ENCODE measurements at regions not wholly inside any gene's neighbourhood (a gene's known extent, or its start where the extent isn't known, plus 50 kb on each side); places are given as distances from the start of the nearest gene placed in this dataset.

GRCh38 chr2:150358468-150358807, 129.0 kb downstream of the RND3 start:
- WGBS, 2 donors = 63 to 79% methylated on average over 1 to 3 of the region's 3 CpGs
- Histone ChIP-seq H3K36me3 (no peaks in the 10 kb centered on the region), H3K4me1 (no peaks in the 10 kb centered on the region), H3K4me3 (no peak overlapping the region), H3K27me3 (no peaks in the 10 kb centered on the region), H3K9me3 (no peaks in the 10 kb centered on the region), H3K27ac (peak overlapping the region in 3 of 4 donors; percentile 56 to 57 (median 57))
- no peak for TF ChIP-seq POLR2A (IDR thresholded peaks at IDR 0.05)
- no peak for TF ChIP-seq CTCF (IDR thresholded peaks at IDR 0.05)
- intact Hi-C loops (cut with DNase I) = no loop called here
- no peak for DNase-seq

GRCh38 chr2:150357770-150358467, 129.5 kb downstream of the RND3 start:
- H3K27ac ChIP-seq = peak overlapping the region in 3 of 4 donors; percentile 56 to 57 (median 57)
- no peak for TF ChIP-seq POLR2A (IDR thresholded peaks at IDR 0.05)
- TF ChIP-seq CTCF (IDR thresholded peaks at IDR 0.05) = no peak
- intact Hi-C loops (cut with DNase I) = no loop called here

GRCh38 chr2:150355440-150355839, 132.0 kb downstream of the RND3 start:
- H3K4me1 ChIP-seq = peaks cover 0 to 3% (median 0%) of the 10 kb centered on the region in 3 donors
- TF ChIP-seq POLR2A (IDR thresholded peaks at IDR 0.05) (no peak), CTCF (IDR thresholded peaks at IDR 0.05) (no peak)
- H3K4me3 ChIP-seq = no peak overlapping the region
- no peak for DNase-seq
- 85 to 100% methylated on average over 2 of the region's 2 CpGs for WGBS, 2 donors
- H3K27me3 ChIP-seq = no peaks in the 10 kb centered on the region
- intact Hi-C loops (cut with DNase I) = no loop called here
- no peaks in the 10 kb centered on the region for H3K36me3 ChIP-seq
- no peak overlapping the region for H3K27ac ChIP-seq
- no peaks in the 10 kb centered on the region for H3K9me3 ChIP-seq

More at GRCh38 chr2:150357770-150358467, 129.5 kb downstream of the RND3 start:
- Histone ChIP-seq H3K27me3 (no peaks in the 10 kb centered on the region), H3K9me3 (no peaks in the 10 kb centered on the region), H3K4me3 (no peak overlapping the region), H3K4me1 (no peaks in the 10 kb centered on the region), H3K36me3 (no peaks in the 10 kb centered on the region)
- DNase-seq = no peak
- WGBS, 2 donors = 53 to 73% methylated on average over 2 of the region's 2 CpGs

GRCh38 chr2:150353376-150353775, 134.1 kb downstream of the RND3 start:
- H3K27me3 ChIP-seq = no peaks in the 10 kb centered on the region
- DNase-seq = no peak
- TF ChIP-seq CTCF (IDR thresholded peaks at IDR 0.05) = no peak
- TF ChIP-seq POLR2A (IDR thresholded peaks at IDR 0.05) = no peak
- WGBS, 2 donors = 73 to 84% methylated on average over 2 of the region's 2 CpGs
- H3K4me1 ChIP-seq = peaks cover 0 to 3% (median 0%) of the 10 kb centered on the region in 3 donors
- no peak overlapping the region for H3K4me3 ChIP-seq
- no peaks in the 10 kb centered on the region for H3K36me3 ChIP-seq
- H3K27ac ChIP-seq = no peak overlapping the region
- no peaks in the 10 kb centered on the region for H3K9me3 ChIP-seq
- intact Hi-C loops (cut with DNase I) = no loop called here

GRCh38 chr2:150351922-150352321, 135.5 kb downstream of the RND3 start:
- no peak for DNase-seq
- H3K4me3 ChIP-seq = no peak overlapping the region
- H3K27me3 ChIP-seq = no peaks in the 10 kb centered on the region
- H3K36me3 ChIP-seq = no peaks in the 10 kb centered on the region
- H3K4me1 ChIP-seq = peaks cover 0 to 3% (median 0%) of the 10 kb centered on the region in 3 donors
- no peaks in the 10 kb centered on the region for H3K9me3 ChIP-seq
- intact Hi-C loops (cut with DNase I) = no loop called here
- H3K27ac ChIP-seq = no peak overlapping the region
- TF ChIP-seq CTCF (IDR thresholded peaks at IDR 0.05) (no peak), POLR2A (IDR thresholded peaks at IDR 0.05) (no peak)

All from esophagus squamous epithelium (tissue), 5 donors.